Neural cell (in vitro differentiated cells): ENCODE measurements at regions not wholly inside any gene's neighbourhood (a gene's known extent, or its start where the extent isn't known, plus 50 kb on each side); places are given as distances from the start of the nearest gene placed in this dataset.

ENCODE experiments used
- CTCF ChIP-seq: fragments of 450-650 bp; IDR thresholded peaks from 2 replicates; pipeline ENCODE4 v1.5.1; 2014; ENCODE audit warnings: antibody characterized with exemption, mild to moderate bottlenecking, moderate library complexity; ENCODE audit not compliant: poor library complexity, severe bottlenecking
- EP300 ChIP-seq: fragments of 450-650 bp; conservative IDR thresholded peaks from 2 replicates; pipeline ENCODE4 v1.6.1; 2014; ENCODE audit warnings: antibody characterized with exemption, mild to moderate bottlenecking, moderate library complexity; ENCODE audit not compliant: poor library complexity, severe bottlenecking
- EZH2 ChIP-seq: fragments of 200-600, 300-800 bp; shearing (Covaris generic), sonication (generic); IDR thresholded peaks from 2 replicates; pipeline ENCODE4 v1.6.1; 2014; ENCODE audit warnings: antibody characterized with exemption, low read length, borderline replicate concordance, mild to moderate bottlenecking; ENCODE audit not compliant: insufficient read depth, poor library complexity, severe bottlenecking
- POLR2AphosphoS5 ChIP-seq: IDR thresholded peaks from 2 replicates; pipeline ENCODE4 v1.6.1; 2012
- RAD21 ChIP-seq: fragments of 450-650 bp; conservative IDR thresholded peaks from 2 replicates; pipeline ENCODE4 v1.6.1; 2014; ENCODE audit warnings: antibody characterized with exemption, mild to moderate bottlenecking, moderate library complexity
- REST ChIP-seq: IDR thresholded peaks from 2 replicates; pipeline ENCODE4 v1.6.1; 2012; ENCODE audit warnings: borderline replicate concordance
- SMC3 ChIP-seq: fragments of 450-650 bp; conservative IDR thresholded peaks from 2 replicates; pipeline ENCODE4 v1.6.1; 2014; ENCODE audit warnings: antibody characterized with exemption, mild to moderate bottlenecking, moderate library complexity; ENCODE audit not compliant: poor library complexity
- TAF1 ChIP-seq: IDR thresholded peaks from 2 replicates; pipeline ENCODE4 v1.6.1; 2012; ENCODE audit warnings: low read depth

- TF ChIP-seq EP300, result no peak
- no peak for TF ChIP-seq CTCF
- TF ChIP-seq POLR2AphosphoS5, result no peak
- no peak for TF ChIP-seq REST
- no peak for TF ChIP-seq SMC3
- no peak for TF ChIP-seq TAF1
- no peak for TF ChIP-seq EZH2
- TF ChIP-seq RAD21, result no peak
Observed at GRCh38 chr18:44259610-44260009, 421.1 kb upstream of the SETBP1 start.
